HEK293 (cell line): ENCODE measurements at regions not wholly inside any gene's neighbourhood (a gene's known extent, or its start where the extent isn't known, plus 50 kb on each side); places are given as distances from the start of the nearest gene placed in this dataset.

Source experiments
- CTCF ChIA-PET: fragments of 350-600 bp; formaldehyde crosslinking; extraction: SDS; loops from one replicate; lab custom pipeline; 2021; ENCODE audit warnings: antibody characterized with exemption; lab: Yijun Ruan, JAX
- POLR2A ChIA-PET: fragments of 300-600 bp; formaldehyde crosslinking; extraction: SDS; loops from one replicate; lab custom pipeline; 2020; ENCODE audit warnings: antibody characterized with exemption, inconsistent platforms; lab: Yijun Ruan, JAX
- H3K27ac ChIP-seq: fragments of 200-500 bp; sonication (Bioruptor generic); 2 replicates; pipeline ENCODE4 v1.5.1; 2014; ENCODE audit warnings: low read depth, low read length, control low read depth, inconsistent platforms; ENCODE audit errors: extremely low read depth
- H3K36me3 ChIP-seq, 2 experiments: fragments of 200-500 bp in 1 of 2; sonication (Bioruptor generic) in 1 of 2; 1 replicate in 1 of 2; 2 replicates in 1 of 2; pipeline ENCODE4 v1.5.1; 2014 to 2017; ENCODE audit warnings: inconsistent platforms in 2 of 2, low read length in 2 of 2; ENCODE audit not compliant: control insufficient read depth in 2 of 2, insufficient read depth in 1 of 2
- H3K4me1 ChIP-seq: fragments of 200-500 bp; sonication (Bioruptor generic); 2 replicates; pipeline ENCODE4 v1.5.1; 2014; ENCODE audit warnings: mild to moderate bottlenecking, low read length, inconsistent platforms; ENCODE audit not compliant: control insufficient read depth, insufficient read depth
- H3K4me3 ChIP-seq: 2 replicates; pipeline ENCODE4 v1.5.1; 2011; ENCODE audit warnings: low read depth, mild to moderate bottlenecking, control low read depth, low read length, moderate library complexity
- H3K9me3 ChIP-seq: fragments of 200-500 bp; sonication (Bioruptor generic); 2 replicates; pipeline ENCODE4 v1.5.1; 2014; ENCODE audit warnings: low read depth, low read length, inconsistent platforms; ENCODE audit not compliant: control insufficient read depth, insufficient read depth
- EGR2 ChIP-seq: fragments of 450-650 bp; formaldehyde crosslinking; IDR thresholded peaks from 2 replicates; pipeline ENCODE4 v1.5.1; 2016; ENCODE audit warnings: low read depth, missing biosample characterization, missing genetic modification characterization
- KLF10 ChIP-seq: fragments of 450-650 bp; IDR thresholded peaks from 2 replicates; pipeline ENCODE4 v1.5.1; 2018; ENCODE audit warnings: missing biosample characterization, mild to moderate bottlenecking, missing genetic modification characterization
- PRDM4 ChIP-seq: fragments of 450-650 bp; formaldehyde crosslinking; IDR thresholded peaks from 2 replicates; pipeline ENCODE4 v1.5.1; 2017; ENCODE audit warnings: missing biosample characterization, missing genetic modification characterization
- SETDB1 ChIP-seq: IDR thresholded peaks from one replicate; pipeline ENCODE4 v1.6.1; 2017; ENCODE audit warnings: mild to moderate bottlenecking, low read length, moderate library complexity, mixed read lengths; ENCODE audit not compliant: insufficient read length
- SP2 ChIP-seq: fragments of 450-650 bp; formaldehyde crosslinking; IDR thresholded peaks from 2 replicates; pipeline ENCODE4 v1.5.1; 2016; ENCODE audit warnings: missing biosample characterization, missing genetic modification characterization
- WT1 ChIP-seq: fragments of 450-650 bp; formaldehyde crosslinking; IDR thresholded peaks from 2 replicates; pipeline ENCODE4 v1.5.1; 2016; ENCODE audit warnings: missing biosample characterization, missing genetic modification characterization
- ZBTB20 ChIP-seq: fragments of 450-650 bp; formaldehyde crosslinking; IDR thresholded peaks from 2 replicates; pipeline ENCODE4 v1.5.1; 2016; ENCODE audit warnings: missing biosample characterization, missing genetic modification characterization
- ZBTB21 ChIP-seq: fragments of 450-650 bp; formaldehyde crosslinking; IDR thresholded peaks from 2 replicates; pipeline ENCODE4 v1.5.1; 2017; ENCODE audit warnings: missing biosample characterization, missing genetic modification characterization
- ZNF140 ChIP-seq: fragments of 450-650 bp; formaldehyde crosslinking; IDR thresholded peaks from 2 replicates; pipeline ENCODE4 v1.5.1; 2016; ENCODE audit warnings: missing biosample characterization, missing genetic modification characterization
- ZNF146 ChIP-seq: fragments of 450-650 bp; formaldehyde crosslinking; IDR thresholded peaks from 2 replicates; pipeline ENCODE4 v1.5.1; 2016; ENCODE audit warnings: missing biosample characterization, missing genetic modification characterization
- ZNF148 ChIP-seq: fragments of 450-650 bp; formaldehyde crosslinking; IDR thresholded peaks from 2 replicates; pipeline ENCODE4 v1.5.0; 2017; ENCODE audit warnings: missing biosample characterization, missing genetic modification characterization, borderline replicate concordance
- ZNF19 ChIP-seq: fragments of 450-650 bp; formaldehyde crosslinking; IDR thresholded peaks from 2 replicates; pipeline ENCODE4; 2016; ENCODE audit warnings: missing biosample characterization, missing genetic modification characterization, low read depth
- ZNF274 ChIP-seq, 2 experiments: fragments of 200-500 bp in 1 of 2; fragments of 450-650 bp in 1 of 2; sonication (Bioruptor generic) in 1 of 2; formaldehyde crosslinking in 1 of 2; IDR thresholded peaks; 2 replicates each; pipeline versions ENCODE4 v1.5.1 to v1.6.1; 2014 to 2016; ENCODE audit warnings: borderline replicate concordance in 1 of 2, inconsistent platforms in 1 of 2, low read length in 1 of 2, missing biosample characterization in 1 of 2, missing genetic modification characterization in 1 of 2
- ZNF354C ChIP-seq: fragments of 450-650 bp; formaldehyde crosslinking; IDR thresholded peaks from 2 replicates; pipeline ENCODE4 v1.5.1; 2016; ENCODE audit warnings: missing biosample characterization, missing genetic modification characterization, low read depth, borderline replicate concordance
- ZNF513 ChIP-seq: fragments of 450-650 bp; IDR thresholded peaks from 2 replicates; pipeline ENCODE4 v1.5.1; 2018; ENCODE audit warnings: missing biosample characterization, missing genetic modification characterization
- ZNF624 ChIP-seq: fragments of 450-650 bp; formaldehyde crosslinking; IDR thresholded peaks from 2 replicates; pipeline ENCODE4 v1.5.1; 2017; ENCODE audit warnings: missing biosample characterization, missing genetic modification characterization
- ZNF830 ChIP-seq: fragments of 450-650 bp; IDR thresholded peaks from 2 replicates; pipeline ENCODE4 v1.5.0; 2018; ENCODE audit warnings: missing biosample characterization, missing genetic modification characterization, low read depth, mild to moderate bottlenecking, moderate library complexity

GRCh38 chr10:125554016-125554703 lies 128.8 kb downstream of the TEX36 start (continued):
- TF ChIP-seq PRDM4 (tag by site-specific recombination) (no peak), ZNF513 (no peak), SP2 (tag by site-specific recombination) (no peak)

GRCh38 chr10:125553091-125553490 lies 129.9 kb downstream of the TEX36 start:
- Histone ChIP-seq H3K4me1 (peaks cover 8% of the 10 kb centered on the region), H3K9me3 (no peaks in the 10 kb centered on the region), H3K36me3 (no peaks in the 10 kb centered on the region), H3K4me3 (no peak overlapping the region), H3K27ac (no peak overlapping the region)
- CTCF ChIA-PET = interaction anchor here (1.0 kb wide), 1 partner anchor 42 kb away, joined by 3 read pairs; no protein-coding TSS in a partner anchor
- POLR2A ChIA-PET = no interaction called here
- TF ChIP-seq ZNF140 (tag by site-specific recombination) (no peak), ZNF146 (tag by site-specific recombination) (no peak), KLF10 (tag by site-specific recombination) (no peak), ZBTB21 (tag by site-specific recombination) (no peak), ZNF148 (tag by site-specific recombination) (no peak), ZNF830 (tag by site-specific recombination) (no peak), EGR2 (no peak), ZNF19 (tag by site-specific recombination) (no peak), ZNF274 (IDR thresholded peaks at IDR 0.05; ENCODE audit: low read length) (no peak), ZNF274 (tag by site-specific recombination; IDR thresholded peaks at IDR 0.05; ENCODE audit: borderline replicate concordance) (no peak), SETDB1 (no peak), ZNF624 (no peak)

- Histone ChIP-seq H3K27ac (no peak overlapping the region), H3K4me1 (peaks cover 5% of the 10 kb centered on the region), H3K36me3 (no peaks in the 10 kb centered on the region), H3K9me3 (no peaks in the 10 kb centered on the region), H3K4me3 (no peak overlapping the region)
- POLR2A ChIA-PET = interaction anchor here (0.6 kb wide), 1 partner anchor 391 kb away, joined by 3 read pairs; no protein-coding TSS in a partner anchor
- no peak for TF ChIP-seq WT1 (tag by site-specific recombination)
- no peak for TF ChIP-seq ZNF148 (tag by site-specific recombination)
- TF ChIP-seq ZNF354C (tag by site-specific recombination) = no peak
- no peak for TF ChIP-seq ZBTB20
- CTCF ChIA-PET = no interaction called here
Observed at GRCh38 chr10:125551247-125551646, 131.7 kb downstream of the TEX36 start.
